HG03175 (cell line): ENCODE measurements at regions not wholly inside any gene's neighbourhood (a gene's known extent, or its start where the extent isn't known, plus 50 kb on each side); places are given as distances from the start of the nearest gene placed in this dataset.
"Not testable (repeated sequence)": the region's sequence is repeated elsewhere in the genome, so short reads cannot be mapped to it uniquely, and the experiment has no call there.

Experiments
- ATAC-seq: cut with Tn5 transposase; IDR thresholded peaks from one replicate; pipeline ENCODE4 v1.9.1; 2021; ENCODE audit warnings: mild to moderate bottlenecking, moderate library complexity; ENCODE audit not compliant: unreplicated experiment

- no peak for ATAC-seq
These were observed 93.7 kb upstream of the SGCG start for GRCh38 chr13:23086968-23087623.

- ATAC-seq: no peak
These were observed 92.9 kb upstream of the SGCG start for GRCh38 chr13:23087880-23088279.

GRCh38 chr13:23098161-23098907, 82.4 kb upstream of the SGCG start:
- ATAC-seq: no peak

GRCh38 chr13:23105051-23105450, 75.7 kb upstream of the SGCG start:
- no peak for ATAC-seq

GRCh38 chr13:23107665-23108064, 73.1 kb upstream of the SGCG start:
- no peak for ATAC-seq

- no peak for ATAC-seq
These were observed 61.6 kb upstream of the SGCG start for GRCh38 chr13:23119131-23119530.

GRCh38 chr13:23127540-23127939, 53.2 kb upstream of the SGCG start:
- not testable (repeated sequence) for ATAC-seq

GRCh38 chr13:23129331-23129730, 51.4 kb upstream of the SGCG start:
- ATAC-seq: no peak
